ENCODE measurements at regions not wholly inside any gene's neighbourhood (a gene's known extent, or its start where the extent isn't known, plus 50 kb on each side); places are given as distances from the start of the nearest gene placed in this dataset.

GRCh38 chr5:75933489-75933888, 149.7 kb upstream of the SV2C start:
- Histone ChIP-seq H4K20me1 (ENCODE audit: low read depth) (no peaks in the 10 kb centered on the region), H3K9ac (no peak overlapping the region), H3K9me3 (ENCODE audit: low read depth) (no peaks in the 10 kb centered on the region), H3K4me3 (no peak overlapping the region), H3K27ac (no peak overlapping the region), H3K27me3 (no peaks in the 10 kb centered on the region), H2AFZ (replicated peaks) (no peak overlapping the region), H3F3A (ENCODE audit: low read depth) (no peaks in the 10 kb centered on the region), H3K4me2 (no peak overlapping the region), H3K4me1 (peaks cover 7% of the 10 kb centered on the region), H3K79me2 (ENCODE audit: low read depth) (no peaks in the 10 kb centered on the region), H3K36me3 (no peaks in the 10 kb centered on the region)
- H3K4me1 Mint-ChIP-seq = peaks cover 15% of the 10 kb centered on the region
- no peak for TF ChIP-seq EZH2phosphoT487 (IDR thresholded peaks at IDR 0.05)
- no peak for TF ChIP-seq CTCF (IDR thresholded peaks at IDR 0.05)
- TF ChIP-seq EZH2 (IDR thresholded peaks at IDR 0.05) = no peak
- no peak overlapping the region for H3K27ac Mint-ChIP-seq
- H3K9me3 Mint-ChIP-seq = no peaks in the 10 kb centered on the region
- no peak overlapping the region for H3K4me3 Mint-ChIP-seq
- peaks cover 4% of the 10 kb centered on the region for H3K27me3 Mint-ChIP-seq (ENCODE audit: insufficient read depth, low read depth)
- H3K36me3 Mint-ChIP-seq = no peaks in the 10 kb centered on the region
- no peak for DNase-seq (ENCODE audit: low spot score)

GRCh38 chr5:75931175-75931574, 152.0 kb upstream of the SV2C start:
- Mint-ChIP-seq H3K27ac (no peak overlapping the region), H3K4me1 (peaks cover 15% of the 10 kb centered on the region)

GRCh38 chr5:75928992-75929391, 154.2 kb upstream of the SV2C start:
- Histone ChIP-seq H3F3A (ENCODE audit: low read depth) (no peaks in the 10 kb centered on the region), H3K4me2 (no peak overlapping the region), H3K4me1 (peaks cover 7% of the 10 kb centered on the region), H3K4me3 (no peak overlapping the region), H4K20me1 (ENCODE audit: low read depth) (no peaks in the 10 kb centered on the region), H3K36me3 (no peaks in the 10 kb centered on the region), H3K79me2 (ENCODE audit: low read depth) (no peaks in the 10 kb centered on the region), H3K9ac (no peak overlapping the region), H2AFZ (replicated peaks) (no peak overlapping the region), H3K27me3 (no peaks in the 10 kb centered on the region), H3K9me3 (ENCODE audit: low read depth) (no peaks in the 10 kb centered on the region), H3K27ac (no peak overlapping the region)
- H3K4me1 Mint-ChIP-seq = peaks cover 15% of the 10 kb centered on the region
- H3K27ac Mint-ChIP-seq = no peak overlapping the region
- no peak overlapping the region for H3K4me3 Mint-ChIP-seq
- no peak for DNase-seq (ENCODE audit: low spot score)
- no peaks in the 10 kb centered on the region for H3K27me3 Mint-ChIP-seq (ENCODE audit: insufficient read depth, low read depth)
- no peaks in the 10 kb centered on the region for H3K36me3 Mint-ChIP-seq
- H3K9me3 Mint-ChIP-seq = no peaks in the 10 kb centered on the region
- TF ChIP-seq CTCF (IDR thresholded peaks at IDR 0.05) = no peak
- no peak for TF ChIP-seq EZH2phosphoT487 (IDR thresholded peaks at IDR 0.05)
- no peak for TF ChIP-seq EZH2 (IDR thresholded peaks at IDR 0.05)

More at GRCh38 chr5:75931175-75931574, 152.0 kb upstream of the SV2C start:
- Histone ChIP-seq H3K27me3 (no peaks in the 10 kb centered on the region), H3K4me3 (no peak overlapping the region), H4K20me1 (ENCODE audit: low read depth) (no peaks in the 10 kb centered on the region), H3K9ac (no peak overlapping the region), H3K9me3 (ENCODE audit: low read depth) (no peaks in the 10 kb centered on the region), H3K36me3 (no peaks in the 10 kb centered on the region), H3K27ac (no peak overlapping the region), H3K4me1 (peaks cover 7% of the 10 kb centered on the region), H2AFZ (replicated peaks) (no peak overlapping the region), H3K4me2 (no peak overlapping the region), H3K79me2 (ENCODE audit: low read depth) (no peaks in the 10 kb centered on the region), H3F3A (ENCODE audit: low read depth) (no peaks in the 10 kb centered on the region)
- DNase-seq (ENCODE audit: low spot score) = no peak
- Mint-ChIP-seq H3K36me3 (no peaks in the 10 kb centered on the region), H3K27me3 (ENCODE audit: insufficient read depth, low read depth) (no peaks in the 10 kb centered on the region), H3K4me3 (no peak overlapping the region), H3K9me3 (no peaks in the 10 kb centered on the region)
- no peak for TF ChIP-seq EZH2phosphoT487 (IDR thresholded peaks at IDR 0.05)
- TF ChIP-seq CTCF (IDR thresholded peaks at IDR 0.05) = no peak
- TF ChIP-seq EZH2 (IDR thresholded peaks at IDR 0.05) = no peak

All from neural progenitor cell (in vitro differentiated cells).